ENCODE measurements at regions not wholly inside any gene's neighbourhood (a gene's known extent, or its start where the extent isn't known, plus 50 kb on each side); places are given as distances from the start of the nearest gene placed in this dataset.

GRCh38 chr2:204226305-204226880 lies 289.8 kb downstream of the ICOS start:
- Mint-ChIP-seq H3K27ac (ENCODE audit: unreplicated experiment) (no peak overlapping the region), H3K27me3 (ENCODE audit: low read depth) (peaks cover 19% of the 10 kb centered on the region), H3K4me3 (ENCODE audit: unreplicated experiment) (no peak overlapping the region), H3K9me3 (ENCODE audit: low read depth) (no peaks in the 10 kb centered on the region), H3K4me1 (ENCODE audit: low read depth) (no peaks in the 10 kb centered on the region), H3K36me3 (ENCODE audit: low read depth) (no peaks in the 10 kb centered on the region)
- DNase-seq (ENCODE audit: low spot score): no peak
- TF ChIP-seq CTCF (IDR thresholded peaks at IDR 0.05): no peak

DNA sequence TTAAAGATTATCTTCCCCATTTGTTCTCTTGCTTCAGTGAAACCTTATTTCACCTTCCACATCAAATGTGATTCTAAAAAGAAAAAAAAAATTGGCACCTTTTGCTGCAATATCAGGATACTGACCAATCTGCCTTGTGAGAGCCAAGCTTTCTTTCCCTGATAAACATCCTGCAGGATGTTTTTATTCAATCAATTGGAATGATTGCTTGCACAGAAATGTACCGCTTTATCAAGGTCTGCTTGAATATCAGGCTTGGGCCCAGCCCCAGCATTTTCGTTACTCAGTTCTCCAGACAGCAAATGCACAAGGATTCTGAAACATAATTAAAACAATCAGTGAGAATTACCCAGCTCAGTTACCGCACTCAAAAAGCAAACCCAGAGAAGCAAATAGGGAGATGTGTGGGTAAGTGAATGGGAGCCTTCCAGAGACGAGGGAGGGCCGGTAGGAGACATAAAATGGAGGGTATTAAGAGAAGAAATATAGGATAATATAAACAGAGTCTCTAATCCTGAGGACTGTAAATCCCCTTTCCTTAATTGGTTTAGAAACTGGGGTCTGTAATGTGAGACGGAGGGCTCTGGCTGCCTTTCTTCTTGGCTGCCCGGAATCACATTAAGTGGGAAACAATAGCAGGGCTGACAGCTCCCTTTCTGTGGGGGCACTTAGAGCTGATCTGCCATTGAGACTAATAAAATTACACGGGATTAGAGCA lies 291.8 kb downstream of the ICOS start:
- DNase-seq (ENCODE audit: low spot score): no peak
- Mint-ChIP-seq H3K27ac (ENCODE audit: unreplicated experiment) (no peak overlapping the region), H3K9me3 (ENCODE audit: low read depth) (no peaks in the 10 kb centered on the region), H3K4me3 (ENCODE audit: unreplicated experiment) (no peak overlapping the region), H3K4me1 (ENCODE audit: low read depth) (no peaks in the 10 kb centered on the region), H3K27me3 (ENCODE audit: low read depth) (peaks cover 18% of the 10 kb centered on the region), H3K36me3 (ENCODE audit: low read depth) (no peaks in the 10 kb centered on the region)
- TF ChIP-seq CTCF (IDR thresholded peaks at IDR 0.05): no peak

DNA sequence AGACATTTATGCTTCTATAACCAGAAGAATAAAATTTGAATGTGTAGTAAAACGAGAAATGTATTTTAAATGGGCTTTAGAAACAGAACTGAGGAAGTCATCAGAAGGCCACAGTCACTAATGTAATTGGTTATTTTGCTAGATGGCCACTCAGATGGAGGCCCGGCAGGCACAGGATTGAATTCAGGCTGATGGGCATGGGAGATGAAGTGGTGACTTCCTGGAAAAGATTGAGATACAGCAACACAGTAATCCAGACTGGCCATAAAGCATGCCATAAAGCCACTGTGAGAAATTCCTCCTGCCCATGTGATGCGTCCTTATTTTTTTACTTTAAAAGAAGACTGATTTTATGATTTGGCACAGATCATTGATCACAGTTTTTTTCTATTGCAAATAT lies 297.7 kb downstream of the ICOS start:
- Mint-ChIP-seq H3K9me3 (ENCODE audit: low read depth) (peaks cover 11% of the 10 kb centered on the region), H3K4me3 (ENCODE audit: unreplicated experiment) (no peak overlapping the region), H3K27me3 (ENCODE audit: low read depth) (peaks cover 3% of the 10 kb centered on the region), H3K36me3 (ENCODE audit: low read depth) (peaks cover 2% of the 10 kb centered on the region), H3K4me1 (ENCODE audit: low read depth) (no peaks in the 10 kb centered on the region), H3K27ac (ENCODE audit: unreplicated experiment) (no peak overlapping the region)
- no peak for DNase-seq (ENCODE audit: low spot score)
- no peak for TF ChIP-seq CTCF (IDR thresholded peaks at IDR 0.05)

GRCh38 chr2:204234879-204235278 lies 298.3 kb downstream of the ICOS start:
- no peaks in the 10 kb centered on the region for H3K4me1 Mint-ChIP-seq (ENCODE audit: low read depth)
- no peak overlapping the region for H3K27ac Mint-ChIP-seq (ENCODE audit: unreplicated experiment)
- peaks cover 11% of the 10 kb centered on the region for H3K9me3 Mint-ChIP-seq (ENCODE audit: low read depth)
- no peak for DNase-seq (ENCODE audit: low spot score)
- TF ChIP-seq CTCF (IDR thresholded peaks at IDR 0.05): no peak
- no peak overlapping the region for H3K4me3 Mint-ChIP-seq (ENCODE audit: unreplicated experiment)
- peaks cover 3% of the 10 kb centered on the region for H3K27me3 Mint-ChIP-seq (ENCODE audit: low read depth)
- peaks cover 2% of the 10 kb centered on the region for H3K36me3 Mint-ChIP-seq (ENCODE audit: low read depth)

- Mint-ChIP-seq H3K9me3 (ENCODE audit: low read depth) (peaks cover 11% of the 10 kb centered on the region), H3K4me3 (ENCODE audit: unreplicated experiment) (no peak overlapping the region), H3K4me1 (ENCODE audit: low read depth) (no peaks in the 10 kb centered on the region), H3K36me3 (ENCODE audit: low read depth) (peaks cover 2% of the 10 kb centered on the region), H3K27me3 (ENCODE audit: low read depth) (peaks cover 3% of the 10 kb centered on the region), H3K27ac (ENCODE audit: unreplicated experiment) (no peak overlapping the region)
- TF ChIP-seq CTCF (IDR thresholded peaks at IDR 0.05): no peak
- DNase-seq (ENCODE audit: low spot score): no peak
Measured at GRCh38 chr2:204237416-204237815, 300.9 kb downstream of the ICOS start.

Measured in chondrocyte (in vitro differentiated cells).